ENCODE measurements at regions not wholly inside any gene's neighbourhood (a gene's known extent, or its start where the extent isn't known, plus 50 kb on each side); places are given as distances from the start of the nearest gene placed in this dataset.

DNA sequence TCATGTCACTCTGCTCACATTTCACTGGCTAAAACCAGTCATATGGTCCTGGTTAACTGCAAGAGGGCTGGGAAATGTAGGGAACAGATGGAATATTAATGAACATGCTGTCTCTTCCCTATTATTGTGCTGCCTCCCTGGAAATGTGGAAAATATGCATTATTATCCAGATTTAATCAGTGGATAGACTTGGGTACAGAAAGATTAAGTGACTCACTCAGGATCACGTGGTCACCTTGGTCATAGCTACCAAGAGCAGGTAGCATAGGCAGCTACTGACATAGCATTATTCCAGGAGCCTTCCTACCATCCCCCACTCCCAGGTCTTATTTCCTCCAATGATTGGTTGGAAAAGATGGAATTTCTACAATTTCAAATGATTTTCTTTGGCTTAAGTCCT, 141.1 kb downstream of the HRH4 start:
- Histone ChIP-seq H3K36me3 (ENCODE audit: control insufficient read depth in 4 of 4, insufficient read depth in 4 of 4, low read length in 4 of 4) (no peaks in the 10 kb centered on the region), H3K9ac (ENCODE audit: insufficient read depth in 1 of 2, low read length in 2 of 2) (no peak overlapping the region), H3K27ac (ENCODE audit: low read depth in 1 of 2, low read length in 1 of 2) (no peak overlapping the region), H3K4me3 (no peak overlapping the region), H3K27me3 (ENCODE audit: control insufficient read depth in 3 of 3, insufficient read depth in 3 of 3, low read length in 2 of 3) (no peaks in the 10 kb centered on the region), H3K4me1 (ENCODE audit: control insufficient read depth in 5 of 5, insufficient read depth in 5 of 5, low read length in 5 of 5) (peaks cover 0 to 5% (median 0%) of the 10 kb centered on the region in 5 donors), H3K9me3 (ENCODE audit: control insufficient read depth in 4 of 4, insufficient read depth in 3 of 4, low read length in 3 of 4) (no peaks in the 10 kb centered on the region)
- TF ChIP-seq, protein P1, sequence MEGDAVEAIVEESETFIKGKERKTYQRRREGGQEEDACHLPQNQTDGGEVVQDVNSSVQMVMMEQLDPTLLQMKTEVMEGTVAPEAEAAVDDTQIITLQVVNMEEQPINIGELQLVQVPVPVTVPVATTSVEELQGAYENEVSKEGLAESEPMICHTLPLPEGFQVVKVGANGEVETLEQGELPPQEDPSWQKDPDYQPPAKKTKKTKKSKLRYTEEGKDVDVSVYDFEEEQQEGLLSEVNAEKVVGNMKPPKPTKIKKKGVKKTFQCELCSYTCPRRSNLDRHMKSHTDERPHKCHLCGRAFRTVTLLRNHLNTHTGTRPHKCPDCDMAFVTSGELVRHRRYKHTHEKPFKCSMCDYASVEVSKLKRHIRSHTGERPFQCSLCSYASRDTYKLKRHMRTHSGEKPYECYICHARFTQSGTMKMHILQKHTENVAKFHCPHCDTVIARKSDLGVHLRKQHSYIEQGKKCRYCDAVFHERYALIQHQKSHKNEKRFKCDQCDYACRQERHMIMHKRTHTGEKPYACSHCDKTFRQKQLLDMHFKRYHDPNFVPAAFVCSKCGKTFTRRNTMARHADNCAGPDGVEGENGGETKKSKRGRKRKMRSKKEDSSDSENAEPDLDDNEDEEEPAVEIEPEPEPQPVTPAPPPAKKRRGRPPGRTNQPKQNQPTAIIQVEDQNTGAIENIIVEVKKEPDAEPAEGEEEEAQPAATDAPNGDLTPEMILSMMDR (IDR thresholded peaks at IDR 0.05; ENCODE audit: control extremely low read depth, extremely low read depth) = no peak
- ATAC-seq (ENCODE audit: insufficient read depth, low FRiP score) (no peak), DNase-seq (no peak)
- 72 to 90% methylated on average over 1 of the region's 1 CpG for WGBS, 2 donors

- Histone ChIP-seq H3K4me1 (ENCODE audit: control insufficient read depth in 5 of 5, insufficient read depth in 5 of 5, low read length in 5 of 5) (peaks cover 0 to 5% (median 0%) of the 10 kb centered on the region in 5 donors), H3K9me3 (ENCODE audit: control insufficient read depth in 4 of 4, insufficient read depth in 3 of 4, low read length in 3 of 4) (no peaks in the 10 kb centered on the region), H3K9ac (ENCODE audit: insufficient read depth in 1 of 2, low read length in 2 of 2) (no peak overlapping the region), H3K36me3 (ENCODE audit: control insufficient read depth in 4 of 4, insufficient read depth in 4 of 4, low read length in 4 of 4) (no peaks in the 10 kb centered on the region), H3K27me3 (ENCODE audit: control insufficient read depth in 3 of 3, insufficient read depth in 3 of 3, low read length in 2 of 3) (no peaks in the 10 kb centered on the region), H3K4me3 (no peak overlapping the region), H3K27ac (ENCODE audit: low read depth in 1 of 2, low read length in 1 of 2) (no peak overlapping the region)
- WGBS, 2 donors = 95 to 96% methylated on average over 4 of the region's 4 CpGs
- ATAC-seq (ENCODE audit: insufficient read depth, low FRiP score) (no peak), DNase-seq (no peak)
- TF ChIP-seq, protein P1 (IDR thresholded peaks at IDR 0.05; ENCODE audit: control extremely low read depth, extremely low read depth) = no peak
These were observed 141.8 kb downstream of the HRH4 start for GRCh38 chr18:24602201-24602600.

- Histone ChIP-seq H3K4me1 (ENCODE audit: control insufficient read depth in 5 of 5, insufficient read depth in 5 of 5, low read length in 5 of 5) (peaks cover 0 to 5% (median 0%) of the 10 kb centered on the region in 5 donors), H3K27ac (ENCODE audit: low read depth in 1 of 2, low read length in 1 of 2) (no peak overlapping the region), H3K27me3 (ENCODE audit: control insufficient read depth in 3 of 3, insufficient read depth in 3 of 3, low read length in 2 of 3) (no peaks in the 10 kb centered on the region), H3K9ac (ENCODE audit: insufficient read depth in 1 of 2, low read length in 2 of 2) (no peak overlapping the region), H3K36me3 (ENCODE audit: control insufficient read depth in 4 of 4, insufficient read depth in 4 of 4, low read length in 4 of 4) (no peaks in the 10 kb centered on the region), H3K9me3 (ENCODE audit: control insufficient read depth in 4 of 4, insufficient read depth in 3 of 4, low read length in 3 of 4) (no peaks in the 10 kb centered on the region), H3K4me3 (no peak overlapping the region)
- 59 to 77% methylated on average over 3 of the region's 3 CpGs for WGBS, 2 donors
- ATAC-seq (ENCODE audit: insufficient read depth, low FRiP score) (no peak), DNase-seq (peak in 1 of 3 donors; percentile 58)
- TF ChIP-seq, protein P1 (IDR thresholded peaks at IDR 0.05; ENCODE audit: control extremely low read depth, extremely low read depth) = no peak
These were observed 142.7 kb downstream of the HRH4 start for GRCh38 chr18:24603151-24603550.

DNA sequence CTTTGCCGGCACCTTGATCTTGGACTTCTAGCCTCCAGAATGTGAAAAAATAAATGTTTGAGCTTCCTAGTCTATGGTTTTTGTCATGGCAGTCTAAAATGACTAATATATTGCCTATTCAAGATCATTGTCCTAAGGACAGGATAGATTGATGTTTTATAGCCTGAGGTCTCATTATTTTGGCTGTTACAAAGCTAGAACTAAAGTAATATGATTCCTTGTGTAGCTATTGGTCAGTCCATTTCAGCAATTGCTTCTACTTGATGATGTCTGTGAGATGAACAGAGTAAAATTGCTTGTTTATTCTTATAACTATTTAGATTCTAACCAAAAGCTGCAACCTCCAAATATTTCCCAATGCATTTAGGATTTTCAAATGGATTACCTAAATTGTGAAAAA, 145.0 kb downstream of the HRH4 start:
- no peak overlapping the region for H3K9ac ChIP-seq (ENCODE audit: insufficient read depth in 1 of 2, low read length in 2 of 2)

More for the DNA sequence above, 145.0 kb downstream of the HRH4 start:
- 96 to 97% methylated on average over 1 of the region's 1 CpG for WGBS, 2 donors
- TF ChIP-seq, protein P1 (IDR thresholded peaks at IDR 0.05; ENCODE audit: control extremely low read depth, extremely low read depth) = no peak
- Histone ChIP-seq H3K4me1 (ENCODE audit: control insufficient read depth in 5 of 5, insufficient read depth in 5 of 5, low read length in 5 of 5) (peaks cover 0 to 5% (median 0%) of the 10 kb centered on the region in 5 donors), H3K27me3 (ENCODE audit: control insufficient read depth in 3 of 3, insufficient read depth in 3 of 3, low read length in 2 of 3) (no peaks in the 10 kb centered on the region), H3K36me3 (ENCODE audit: control insufficient read depth in 4 of 4, insufficient read depth in 4 of 4, low read length in 4 of 4) (no peaks in the 10 kb centered on the region), H3K9me3 (ENCODE audit: control insufficient read depth in 4 of 4, insufficient read depth in 3 of 4, low read length in 3 of 4) (no peaks in the 10 kb centered on the region), H3K27ac (ENCODE audit: low read depth in 1 of 2, low read length in 1 of 2) (no peak overlapping the region), H3K4me3 (no peak overlapping the region)
- ATAC-seq (ENCODE audit: insufficient read depth, low FRiP score) (no peak), DNase-seq (no peak)
